Muscle of back (tissue), 3 donors: ENCODE measurements at regions not wholly inside any gene's neighbourhood (a gene's known extent, or its start where the extent isn't known, plus 50 kb on each side); places are given as distances from the start of the nearest gene placed in this dataset.
"Not testable (repeated sequence)": the region's sequence is repeated elsewhere in the genome, so short reads cannot be mapped to it uniquely, and the experiment has no call there.

Experiments used
- DNase-seq, 3 donors: peaks; one replicate each; pipeline versions ENCODE4 v3.0.0 to v3.0.0-alpha.2; 2013

- DNase-seq = no peak
These were observed 162.3 kb upstream of the ARHGAP20 start for GRCh38 chr11:110874437-110875030.

GRCh38 chr11:110873975-110874374 lies 161.7 kb upstream of the ARHGAP20 start:
- DNase-seq = no peak

- DNase-seq = no peak
These were observed 158.7 kb upstream of the ARHGAP20 start for GRCh38 chr11:110870816-110871522.

- DNase-seq = no peak
These were observed 155.7 kb upstream of the ARHGAP20 start for GRCh38 chr11:110867951-110868350.

GRCh38 chr11:110866081-110866480 lies 153.8 kb upstream of the ARHGAP20 start:
- no peak for DNase-seq

GRCh38 chr11:110862407-110862806 lies 150.2 kb upstream of the ARHGAP20 start:
- no peak for DNase-seq

- DNase-seq = no peak
These were observed 148.2 kb upstream of the ARHGAP20 start for GRCh38 chr11:110860461-110860860.

- DNase-seq = no peak
These were observed 147.8 kb upstream of the ARHGAP20 start for GRCh38 chr11:110859998-110860397.

- no peak for DNase-seq
These were observed 147.1 kb upstream of the ARHGAP20 start for GRCh38 chr11:110859240-110859840.

- DNase-seq = peak in 2 of 3 donors; percentile 65 to 83
These were observed 146.3 kb upstream of the ARHGAP20 start for GRCh38 chr11:110858547-110858921.

GRCh38 chr11:110857892-110858546 lies 145.8 kb upstream of the ARHGAP20 start:
- DNase-seq = peak; percentile 54 to 92 (median 73)

- DNase-seq = peak in 1 of 3 donors; percentile 58
These were observed 145.0 kb upstream of the ARHGAP20 start for GRCh38 chr11:110856996-110857812.

GRCh38 chr11:110856340-110856739 lies 144.1 kb upstream of the ARHGAP20 start:
- DNase-seq = no peak

- peak; percentile 49 to 92 (median 70) for DNase-seq
These were observed 143.0 kb upstream of the ARHGAP20 start for GRCh38 chr11:110855191-110855590.

- peak; percentile 40 to 91 (median 74) for DNase-seq
These were observed 140.8 kb upstream of the ARHGAP20 start for GRCh38 chr11:110852921-110853490.

GRCh38 chr11:110850846-110851245 lies 138.6 kb upstream of the ARHGAP20 start:
- DNase-seq = no peak

GRCh38 chr11:110843053-110843452 lies 130.8 kb upstream of the ARHGAP20 start:
- DNase-seq = not testable (repeated sequence)

- DNase-seq = no peak
These were observed 126.6 kb upstream of the ARHGAP20 start for GRCh38 chr11:110838808-110839207.

- peak in 1 of 3 donors; percentile 27 for DNase-seq
These were observed 125.4 kb upstream of the ARHGAP20 start for GRCh38 chr11:110837603-110838002.

- no peak for DNase-seq
These were observed 122.9 kb upstream of the ARHGAP20 start for GRCh38 chr11:110835106-110835505.

GRCh38 chr11:110833033-110833484 lies 120.8 kb upstream of the ARHGAP20 start:
- DNase-seq = no peak
